Ovary (tissue), 7 donors: ENCODE measurements at regions not wholly inside any gene's neighbourhood (a gene's known extent, or its start where the extent isn't known, plus 50 kb on each side); places are given as distances from the start of the nearest gene placed in this dataset.

ENCODE experiments used
- DNase-seq, 5 donors: peaks; one replicate each; pipeline ENCODE4 v3.0.0-alpha.2; 2019 to 2020
- H3K27ac ChIP-seq, 2 donors: fragments of 200-600 bp; one replicate each; pipeline versions ENCODE4 v1.5.1 to v1.8.0; 2019 to 2022
- H3K27me3 ChIP-seq: fragments of 200-600 bp; one replicate; pipeline ENCODE4 v1.8.0; 2022
- H3K36me3 ChIP-seq: fragments of 200-600 bp; sonication (generic); one replicate; pipeline ENCODE4 v1.5.1; 2019
- H3K4me1 ChIP-seq: one replicate; pipeline ENCODE4 v1.8.1; 2013; ENCODE audit warnings: mild to moderate bottlenecking, moderate library complexity; ENCODE audit not compliant: insufficient read depth
- H3K4me3 ChIP-seq: fragments of 200-600 bp; sonication (generic); one replicate; pipeline ENCODE4 v1.5.1; 2017
- H3K9me3 ChIP-seq, 2 donors: fragments of 200-600 bp in 1 of 2; sonication (generic) in 1 of 2; one replicate each; pipeline versions ENCODE4 v1.5.1 to v1.8.1; 2013 to 2019; ENCODE audit warnings: mild to moderate bottlenecking in 1 of 2, moderate library complexity in 1 of 2
- EP300 ChIP-seq: sonication (generic); formaldehyde crosslinking; IDR thresholded peaks from one replicate; pipeline ENCODE4 v1.6.1; 2017; ENCODE audit warnings: antibody characterized with exemption
- POLR2A ChIP-seq: fragments of 450-650 bp; IDR thresholded peaks from one replicate; pipeline ENCODE4 v1.6.1; 2017; ENCODE audit warnings: antibody characterized with exemption, mild to moderate bottlenecking, moderate library complexity
- WGBS, 3 donors: extraction: QIAGEN DNeasy Blood & Tissue Kit in 1 of 3; methylation state at CpG; one replicate each; pipeline versions ENCODE4 v1.1.5 to v1.1.7; 2013 to 2017; 5-methylcytosine and 5-hydroxymethylcytosine counted together
- intact Hi-C, 4 donors: fragments of 100-400 bp; cut with DNase I; formaldehyde crosslinking; loops; one replicate each; pipeline versions ENCODE4 v1.11.0 to v1.15.1; 2022 to 2023
- TF ChIP-seq, protein P1 (sequence below), 3 donors: fragments of 450-650 bp in 2 of 3; fragments of 200-600 bp in 1 of 3; IDR thresholded peaks; one replicate each; pipeline versions ENCODE4 v1.5.1 to v1.8.0; 2016 to 2022; ENCODE audit warnings: antibody characterized with exemption in 3 of 3, mild to moderate bottlenecking in 1 of 3
- donor health status: DM: no; HTN: no; CAD: no; lungs with moderate emphysema.
- donor health status: DM: no; HTN: no; CAD: no.
- donor health status: Bipolar disorder and iron deficiency.
- donor health status: DM: no; HTN: no; CAD: no.
- donor health status: DM: yes; HTN: yes; CAD: no.

DNA sequence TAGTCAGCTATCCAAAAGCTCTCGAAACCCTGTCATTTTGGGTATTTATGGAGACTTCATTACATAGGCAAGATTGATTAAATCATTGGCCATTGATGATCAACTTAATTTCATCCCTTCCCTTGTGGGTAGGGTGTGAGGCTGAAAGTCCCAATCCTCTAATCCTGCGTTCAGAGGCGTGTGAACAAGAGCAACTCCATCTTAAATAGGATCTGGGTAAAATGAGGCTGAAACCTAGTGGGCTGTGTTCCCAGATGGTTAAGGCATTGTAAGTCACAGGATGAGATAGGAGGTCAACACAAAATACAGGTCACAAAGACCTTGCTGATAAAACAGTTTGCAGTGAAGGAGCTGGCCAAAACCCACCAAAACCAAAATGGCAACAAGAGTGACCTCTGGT lies 641.7 kb upstream of the GJE1 start:
- H3K4me3 ChIP-seq = no peak overlapping the region
- 96 to 98% (median 98%) methylated on average over 3 of the region's 3 CpGs for WGBS, 3 donors
- H3K4me1 ChIP-seq = no peaks in the 10 kb centered on the region
- peaks cover 0 to 2% of the 10 kb centered on the region in 2 donors for H3K9me3 ChIP-seq
- no peaks in the 10 kb centered on the region for H3K27me3 ChIP-seq
- no peaks in the 10 kb centered on the region for H3K36me3 ChIP-seq
- intact Hi-C loops = no loop called here
- no peak for DNase-seq
- no peak overlapping the region for H3K27ac ChIP-seq
- TF ChIP-seq, protein P1, sequence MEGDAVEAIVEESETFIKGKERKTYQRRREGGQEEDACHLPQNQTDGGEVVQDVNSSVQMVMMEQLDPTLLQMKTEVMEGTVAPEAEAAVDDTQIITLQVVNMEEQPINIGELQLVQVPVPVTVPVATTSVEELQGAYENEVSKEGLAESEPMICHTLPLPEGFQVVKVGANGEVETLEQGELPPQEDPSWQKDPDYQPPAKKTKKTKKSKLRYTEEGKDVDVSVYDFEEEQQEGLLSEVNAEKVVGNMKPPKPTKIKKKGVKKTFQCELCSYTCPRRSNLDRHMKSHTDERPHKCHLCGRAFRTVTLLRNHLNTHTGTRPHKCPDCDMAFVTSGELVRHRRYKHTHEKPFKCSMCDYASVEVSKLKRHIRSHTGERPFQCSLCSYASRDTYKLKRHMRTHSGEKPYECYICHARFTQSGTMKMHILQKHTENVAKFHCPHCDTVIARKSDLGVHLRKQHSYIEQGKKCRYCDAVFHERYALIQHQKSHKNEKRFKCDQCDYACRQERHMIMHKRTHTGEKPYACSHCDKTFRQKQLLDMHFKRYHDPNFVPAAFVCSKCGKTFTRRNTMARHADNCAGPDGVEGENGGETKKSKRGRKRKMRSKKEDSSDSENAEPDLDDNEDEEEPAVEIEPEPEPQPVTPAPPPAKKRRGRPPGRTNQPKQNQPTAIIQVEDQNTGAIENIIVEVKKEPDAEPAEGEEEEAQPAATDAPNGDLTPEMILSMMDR (IDR thresholded peaks at IDR 0.05) = no peak
- TF ChIP-seq POLR2A = no peak
- TF ChIP-seq EP300 = no peak

DNA sequence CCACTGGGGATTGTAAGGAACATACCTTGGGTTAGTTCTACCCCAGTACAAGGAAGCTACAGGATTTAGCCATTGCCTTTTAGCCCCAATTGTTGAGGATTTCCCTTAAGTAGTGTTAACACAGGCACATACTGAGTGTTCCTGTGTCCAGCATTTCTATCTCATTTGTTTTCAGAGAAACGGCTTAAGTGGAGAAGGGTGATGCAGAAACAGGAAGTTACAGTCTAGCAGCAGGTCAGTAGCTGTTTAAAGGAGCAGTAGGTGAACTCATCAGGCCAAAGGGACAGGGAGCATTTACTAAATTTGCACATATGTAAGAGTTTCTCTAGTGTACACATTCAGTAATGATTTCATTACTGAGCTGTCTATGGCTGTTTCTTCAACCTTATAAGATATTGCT lies 644.2 kb upstream of the GJE1 start:
- H3K4me3 ChIP-seq = no peak overlapping the region
- 0 to 8% (median 8%) methylated on average over 1 of the region's 1 CpG for WGBS, 3 donors
- no peak for TF ChIP-seq EP300
- TF ChIP-seq, protein P1 (IDR thresholded peaks at IDR 0.05) = no peak
- TF ChIP-seq POLR2A = no peak
- H3K9me3 ChIP-seq = peaks cover 0 to 2% of the 10 kb centered on the region in 2 donors
- no peak overlapping the region for H3K27ac ChIP-seq
- H3K27me3 ChIP-seq = no peaks in the 10 kb centered on the region
- DNase-seq = no peak
- peaks cover 2% of the 10 kb centered on the region for H3K4me1 ChIP-seq
- no peaks in the 10 kb centered on the region for H3K36me3 ChIP-seq
- intact Hi-C loops = no loop called here

DNA sequence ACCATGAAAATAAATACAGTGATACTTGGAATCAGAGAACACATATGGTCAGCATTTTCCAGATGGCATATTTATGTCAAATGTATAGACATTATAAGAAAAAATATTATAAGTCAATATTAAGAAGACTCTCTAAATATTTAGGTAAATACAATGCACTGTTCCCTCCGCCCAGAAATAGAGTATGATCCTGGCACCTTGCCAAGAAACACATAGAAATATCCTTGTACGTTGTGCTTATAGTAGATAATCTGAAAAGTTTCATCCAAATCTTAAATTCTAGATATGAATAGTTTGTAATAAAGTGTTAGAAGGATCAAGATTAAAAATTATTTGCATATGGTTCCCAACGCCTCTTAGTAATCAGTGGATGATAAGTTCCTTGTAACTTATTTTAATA lies 645.8 kb upstream of the GJE1 start:
- Histone ChIP-seq H3K27ac (no peak overlapping the region), H3K9me3 (peaks cover 0 to 2% of the 10 kb centered on the region in 2 donors), H3K4me1 (peaks cover 2% of the 10 kb centered on the region), H3K36me3 (no peaks in the 10 kb centered on the region), H3K27me3 (no peaks in the 10 kb centered on the region), H3K4me3 (no peak overlapping the region)
- DNase-seq = no peak
- 54 to 63% (median 60%) methylated on average over 3 of the region's 3 CpGs for WGBS, 3 donors
- intact Hi-C loops = no loop called here
- TF ChIP-seq, protein P1 (IDR thresholded peaks at IDR 0.05) = no peak
- no peak for TF ChIP-seq POLR2A
- TF ChIP-seq EP300 = no peak

DNA sequence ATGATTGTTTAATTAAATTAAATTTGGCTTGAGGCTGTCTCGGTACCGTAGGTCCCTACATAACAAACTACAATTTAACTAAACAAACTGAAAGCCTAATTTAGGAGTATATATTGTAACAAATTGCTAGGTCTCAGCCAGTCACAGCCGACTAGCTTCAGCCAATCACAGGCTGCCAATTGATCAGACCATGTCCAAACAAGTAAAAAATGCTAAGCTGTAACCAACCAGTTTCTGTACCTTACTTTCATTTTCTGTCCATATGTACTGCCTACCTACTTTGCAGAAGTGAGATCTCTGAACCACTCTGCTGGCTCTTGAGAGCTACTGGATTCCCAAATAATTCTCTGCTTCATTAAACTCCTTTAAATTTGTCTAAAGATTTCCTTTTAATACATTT lies 648.0 kb upstream of the GJE1 start:
- no peak overlapping the region for H3K4me3 ChIP-seq
- no peaks in the 10 kb centered on the region for H3K27me3 ChIP-seq
- peaks cover 2% of the 10 kb centered on the region for H3K4me1 ChIP-seq
- H3K9me3 ChIP-seq = no peaks in the 10 kb centered on the region
- 92 to 93% (median 93%) methylated on average over 3 of the region's 3 CpGs for WGBS, 3 donors
- H3K27ac ChIP-seq = no peak overlapping the region
- DNase-seq = no peak
- H3K36me3 ChIP-seq = no peaks in the 10 kb centered on the region
- TF ChIP-seq POLR2A = no peak
- TF ChIP-seq, protein P1 (IDR thresholded peaks at IDR 0.05) = no peak
- no peak for TF ChIP-seq EP300
- intact Hi-C loops = no loop called here
